Activated naive CD8-positive, alpha-beta T cell treated with anti-CD3 and anti-CD28 coated beads, Interleukin-2, amount 50 U/mL, for 24 hours (primary cell): ENCODE measurements at regions not wholly inside any gene's neighbourhood (a gene's known extent, or its start where the extent isn't known, plus 50 kb on each side); places are given as distances from the start of the nearest gene placed in this dataset.

ENCODE experiments used
- ATAC-seq: fragments of 150-1000 bp; cut with Tn5 transposase; one replicate; pipeline ENCODE4 v1.10.0; 2021
- DNase-seq: peaks from one replicate; pipeline ENCODE4 v3.0.0; 2021
- H3K27ac Mint-ChIP-seq: one replicate; pipeline ENCODE4 v1.8.0; 2021; ENCODE audit warnings: mild to moderate bottlenecking, mixed read lengths
- H3K27me3 Mint-ChIP-seq: one replicate; pipeline ENCODE4 v1.8.0; 2021; ENCODE audit warnings: mixed read lengths
- H3K36me3 Mint-ChIP-seq: one replicate; pipeline ENCODE4 v1.8.0; 2021; ENCODE audit warnings: low read depth, mixed read lengths
- H3K4me1 Mint-ChIP-seq: one replicate; pipeline ENCODE4 v1.8.0; 2021; ENCODE audit warnings: mixed read lengths
- H3K4me3 Mint-ChIP-seq: one replicate; pipeline ENCODE4 v1.8.0; 2021; ENCODE audit warnings: mild to moderate bottlenecking, moderate library complexity, mixed read lengths
- H3K9me3 Mint-ChIP-seq: one replicate; pipeline ENCODE4 v1.8.0; 2021; ENCODE audit warnings: mixed read lengths

DNA sequence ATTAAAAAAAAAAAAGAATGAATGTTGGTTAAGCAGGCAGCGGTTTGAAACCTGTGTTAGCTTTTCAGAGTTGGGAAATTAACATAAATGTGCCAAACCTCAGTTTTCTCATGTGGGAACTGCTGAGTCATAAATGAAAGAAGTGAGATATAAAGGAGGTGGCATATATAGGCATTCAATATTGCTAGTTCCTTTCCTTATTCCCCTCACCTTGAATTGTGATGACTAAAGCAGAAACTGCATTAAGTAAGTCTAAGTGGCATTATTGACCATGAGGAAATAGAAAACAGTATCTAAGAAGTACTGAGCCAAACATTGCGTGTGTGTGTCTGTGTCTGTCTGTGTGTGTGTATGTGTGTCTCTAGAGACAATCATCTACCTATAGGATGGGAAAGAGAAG is 691.2 kb downstream of the TLR4 start:
- Mint-ChIP-seq H3K4me1 (no peaks in the 10 kb centered on the region), H3K4me3 (no peak overlapping the region), H3K27ac (no peak overlapping the region), H3K36me3 (no peaks in the 10 kb centered on the region), H3K9me3 (peaks cover 7% of the 10 kb centered on the region), H3K27me3 (peaks cover 2% of the 10 kb centered on the region)
- ATAC-seq: no peak
- no peak for DNase-seq

DNA sequence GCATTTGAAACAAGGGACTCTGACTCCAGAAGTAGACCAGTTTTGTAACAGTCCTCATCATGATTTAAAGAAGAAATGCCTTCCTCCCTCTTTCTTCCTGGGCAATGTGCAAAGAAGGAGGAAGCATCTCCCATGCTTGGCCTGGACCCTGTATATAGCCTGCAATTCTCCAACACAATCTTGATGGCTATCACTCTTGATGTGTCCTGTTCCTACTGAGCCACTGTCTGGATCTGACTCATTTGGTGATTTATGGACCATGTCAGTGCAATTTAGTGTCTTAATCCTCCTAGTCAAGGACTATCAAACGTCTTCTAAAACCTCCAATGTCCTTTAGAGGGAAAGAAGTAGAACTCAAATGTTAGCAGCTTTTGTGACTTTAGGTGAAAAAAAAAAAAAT is 697.3 kb downstream of the TLR4 start:
- no peaks in the 10 kb centered on the region for H3K36me3 Mint-ChIP-seq
- no peaks in the 10 kb centered on the region for H3K27me3 Mint-ChIP-seq
- no peak overlapping the region for H3K4me3 Mint-ChIP-seq
- DNase-seq (no peak), ATAC-seq (no peak)
- peaks cover 6% of the 10 kb centered on the region for H3K9me3 Mint-ChIP-seq
- no peak overlapping the region for H3K27ac Mint-ChIP-seq
- no peaks in the 10 kb centered on the region for H3K4me1 Mint-ChIP-seq

DNA sequence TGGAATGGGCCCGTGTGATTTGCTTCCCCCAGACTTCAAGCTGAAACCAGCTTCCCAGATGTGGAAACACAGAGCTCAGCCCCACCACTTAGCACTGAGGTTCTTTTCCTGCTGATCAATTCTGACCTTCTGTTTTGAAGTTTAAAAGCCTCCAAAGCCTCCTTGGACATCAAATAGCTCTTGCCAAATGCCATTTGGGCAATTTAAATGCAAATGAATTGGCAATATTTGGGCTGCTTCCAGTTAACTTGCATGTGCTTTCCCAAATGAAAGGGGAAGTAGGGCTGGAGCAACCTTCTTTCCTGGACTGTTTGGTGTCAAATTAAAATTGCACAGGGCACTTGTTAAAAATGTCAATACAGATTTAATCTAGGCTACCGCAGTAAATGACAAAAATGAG is 710.5 kb downstream of the TLR4 start:
- no peak overlapping the region for H3K4me3 Mint-ChIP-seq
- ATAC-seq (no peak), DNase-seq (no peak)
- H3K9me3 Mint-ChIP-seq: no peaks in the 10 kb centered on the region
- no peaks in the 10 kb centered on the region for H3K4me1 Mint-ChIP-seq
- H3K36me3 Mint-ChIP-seq: no peaks in the 10 kb centered on the region
- H3K27ac Mint-ChIP-seq: no peak overlapping the region
- no peaks in the 10 kb centered on the region for H3K27me3 Mint-ChIP-seq

DNA sequence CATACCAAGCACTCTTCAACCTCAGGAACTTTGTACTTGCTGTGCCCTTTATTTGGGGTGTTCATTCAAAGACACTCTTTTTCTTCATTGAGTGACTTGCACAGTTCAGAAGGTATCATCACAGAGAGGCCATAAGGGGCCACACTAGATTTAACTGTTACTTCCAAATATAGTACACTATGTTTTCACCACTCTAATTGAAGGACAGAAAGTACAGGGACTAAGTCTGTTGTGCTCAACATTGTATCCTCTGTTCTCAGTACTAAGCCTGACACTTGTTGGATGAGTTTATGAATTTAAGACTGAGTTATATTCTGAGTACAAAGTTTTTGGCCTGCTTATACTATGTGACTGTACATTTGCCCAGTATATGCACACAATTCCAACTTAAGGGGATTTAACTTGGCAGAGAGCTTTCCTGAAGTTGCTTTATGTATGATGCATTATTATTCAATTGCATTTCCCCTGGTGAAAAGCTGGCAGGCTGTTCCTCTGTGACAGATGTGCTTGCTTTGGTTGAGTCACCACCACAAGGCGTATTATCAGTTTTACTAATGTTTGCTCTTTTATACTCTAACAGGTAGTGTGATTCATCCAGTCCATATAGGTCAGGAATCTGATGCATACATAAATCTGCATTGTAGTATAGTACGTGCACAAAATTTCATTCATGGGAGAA is 714.8 kb downstream of the TLR4 start:
- Mint-ChIP-seq H3K27me3 (no peaks in the 10 kb centered on the region), H3K4me1 (no peaks in the 10 kb centered on the region), H3K27ac (no peak overlapping the region), H3K4me3 (no peak overlapping the region), H3K36me3 (no peaks in the 10 kb centered on the region), H3K9me3 (no peaks in the 10 kb centered on the region)
- DNase-seq (no peak), ATAC-seq (no peak)

DNA sequence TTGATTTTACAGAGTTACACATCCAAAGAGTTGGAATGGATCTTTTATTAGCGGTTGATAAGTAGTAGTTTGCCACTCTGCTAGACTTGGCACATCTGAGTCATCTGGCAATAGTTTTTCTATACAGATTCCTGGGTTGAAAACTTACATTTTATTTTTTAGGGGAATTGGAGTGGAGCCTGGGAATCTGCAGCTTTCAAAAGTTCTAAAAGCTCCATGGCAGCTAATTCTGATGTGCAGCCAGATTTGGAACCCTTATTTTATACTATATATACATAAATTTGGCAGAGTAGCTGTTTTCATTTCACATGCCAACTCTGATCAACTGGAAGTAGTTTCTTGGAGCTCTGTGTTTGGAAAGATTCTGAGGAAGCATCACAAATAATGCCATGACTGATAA is 715.5 kb downstream of the TLR4 start:
- H3K36me3 Mint-ChIP-seq: no peaks in the 10 kb centered on the region
- no peaks in the 10 kb centered on the region for H3K4me1 Mint-ChIP-seq
- no peaks in the 10 kb centered on the region for H3K9me3 Mint-ChIP-seq
- no peak overlapping the region for H3K4me3 Mint-ChIP-seq
- DNase-seq (no peak), ATAC-seq (no peak)
- no peaks in the 10 kb centered on the region for H3K27me3 Mint-ChIP-seq
- no peak overlapping the region for H3K27ac Mint-ChIP-seq

DNA sequence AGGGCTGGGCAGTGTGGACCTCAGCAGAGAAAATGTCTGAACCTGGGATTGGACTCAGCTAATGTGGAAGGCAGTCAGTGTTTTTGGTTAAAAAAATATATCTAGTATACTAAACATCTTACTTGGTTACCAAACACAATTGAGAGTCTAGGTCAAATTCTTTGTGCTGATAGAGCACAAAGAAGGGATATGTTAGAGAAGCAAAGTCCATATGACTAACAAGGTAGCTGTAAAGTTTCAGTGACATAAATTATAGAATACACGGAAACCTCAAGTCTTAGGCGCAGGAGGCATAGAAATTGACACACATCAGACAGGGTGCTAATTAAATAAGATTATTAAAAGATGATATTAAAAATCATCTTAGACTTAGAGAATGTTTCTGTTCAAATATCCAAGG is 718.3 kb downstream of the TLR4 start:
- DNase-seq (no peak), ATAC-seq (no peak)
- Mint-ChIP-seq H3K27me3 (no peaks in the 10 kb centered on the region), H3K4me1 (no peaks in the 10 kb centered on the region), H3K9me3 (no peaks in the 10 kb centered on the region), H3K4me3 (no peak overlapping the region), H3K36me3 (no peaks in the 10 kb centered on the region), H3K27ac (no peak overlapping the region)

DNA sequence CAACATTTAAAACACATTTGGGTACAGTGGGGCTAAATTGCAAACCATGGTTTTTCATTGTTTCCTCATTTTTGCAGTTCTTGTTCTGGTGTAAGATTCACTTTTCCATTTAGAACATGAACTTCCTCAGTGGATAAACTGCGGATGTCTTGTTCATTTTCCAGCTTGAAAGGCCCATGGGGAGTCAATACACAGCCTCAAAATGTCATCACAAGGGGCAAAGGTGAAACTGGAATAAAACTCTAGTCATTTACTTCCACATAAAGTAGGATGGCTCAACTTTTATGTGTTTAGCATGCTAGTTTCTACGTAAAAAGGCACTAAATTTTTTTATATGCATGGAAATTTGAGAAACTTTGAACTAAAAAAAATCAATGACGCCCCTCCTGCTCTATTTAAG is 718.8 kb downstream of the TLR4 start:
- no peaks in the 10 kb centered on the region for H3K36me3 Mint-ChIP-seq
- DNase-seq (no peak), ATAC-seq (no peak)
- H3K27ac Mint-ChIP-seq: no peak overlapping the region
- H3K27me3 Mint-ChIP-seq: no peaks in the 10 kb centered on the region
- H3K9me3 Mint-ChIP-seq: no peaks in the 10 kb centered on the region
- no peak overlapping the region for H3K4me3 Mint-ChIP-seq
- no peaks in the 10 kb centered on the region for H3K4me1 Mint-ChIP-seq

DNA sequence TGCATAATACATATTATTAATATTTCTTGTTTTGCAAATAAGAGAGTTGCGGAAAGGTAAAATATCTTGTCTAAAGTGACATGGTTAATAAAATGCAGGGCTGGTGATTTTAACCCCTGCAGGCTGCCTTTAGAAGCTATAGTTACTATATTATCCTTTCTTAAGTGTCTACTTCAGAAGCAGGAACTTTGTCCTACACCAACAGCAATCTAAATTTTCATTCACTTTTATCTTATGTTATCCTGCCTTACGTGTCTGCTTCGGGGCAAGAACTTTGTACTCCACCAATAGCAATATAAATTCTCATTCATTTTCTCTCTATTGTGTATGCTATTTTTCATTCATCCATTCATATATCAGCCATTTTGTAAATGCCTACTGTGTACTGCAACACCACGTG is 719.5 kb downstream of the TLR4 start:
- DNase-seq: no peak
- Mint-ChIP-seq H3K4me1 (no peaks in the 10 kb centered on the region), H3K36me3 (no peaks in the 10 kb centered on the region), H3K27ac (no peak overlapping the region), H3K27me3 (no peaks in the 10 kb centered on the region), H3K4me3 (no peak overlapping the region), H3K9me3 (no peaks in the 10 kb centered on the region)
- no peak for ATAC-seq

DNA sequence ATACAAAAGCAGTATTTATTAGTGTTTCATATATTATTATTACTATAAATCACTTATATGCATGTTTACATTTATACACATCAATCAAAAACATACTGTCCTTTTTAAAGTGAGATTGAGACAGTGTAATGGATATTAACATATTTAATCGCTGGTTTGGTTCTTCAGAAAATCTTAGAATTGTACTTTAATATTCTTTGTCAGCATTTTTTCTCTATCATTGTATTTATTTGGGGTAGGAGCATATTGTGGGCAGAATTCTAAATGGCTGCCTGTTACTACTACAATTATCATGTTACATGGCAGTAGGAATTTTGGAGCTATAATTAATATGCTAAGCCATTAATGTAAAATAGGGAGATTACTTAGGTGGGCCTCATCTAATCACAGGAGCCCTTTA is 722.6 kb downstream of the TLR4 start:
- Mint-ChIP-seq H3K4me3 (no peak overlapping the region), H3K36me3 (no peaks in the 10 kb centered on the region), H3K27ac (no peak overlapping the region), H3K4me1 (no peaks in the 10 kb centered on the region), H3K27me3 (no peaks in the 10 kb centered on the region), H3K9me3 (peaks cover 5% of the 10 kb centered on the region)
- no peak for ATAC-seq
- no peak for DNase-seq

DNA sequence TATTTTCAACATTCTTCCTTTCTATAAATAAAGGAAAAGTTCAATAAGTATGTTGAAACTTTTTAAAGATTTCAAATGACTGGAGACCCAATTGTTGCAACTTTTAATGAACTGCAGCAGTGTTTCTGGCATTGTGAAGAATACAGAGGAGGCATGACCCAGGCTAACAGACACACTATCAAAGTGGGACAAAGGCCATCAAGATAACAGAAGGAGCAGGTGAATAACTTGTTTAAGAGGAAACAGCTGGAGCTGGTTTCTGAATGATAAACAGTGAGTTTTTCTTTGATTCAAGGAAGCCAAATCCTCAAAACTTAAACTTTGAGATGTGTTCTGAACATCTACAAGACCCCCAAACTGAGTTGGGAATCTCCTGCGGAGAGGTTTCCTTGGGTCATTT is 734.6 kb downstream of the TLR4 start:
- Mint-ChIP-seq H3K27ac (no peak overlapping the region), H3K36me3 (no peaks in the 10 kb centered on the region), H3K4me3 (no peak overlapping the region), H3K27me3 (no peaks in the 10 kb centered on the region), H3K9me3 (no peaks in the 10 kb centered on the region), H3K4me1 (no peaks in the 10 kb centered on the region)
- ATAC-seq (no peak), DNase-seq (no peak)

DNA sequence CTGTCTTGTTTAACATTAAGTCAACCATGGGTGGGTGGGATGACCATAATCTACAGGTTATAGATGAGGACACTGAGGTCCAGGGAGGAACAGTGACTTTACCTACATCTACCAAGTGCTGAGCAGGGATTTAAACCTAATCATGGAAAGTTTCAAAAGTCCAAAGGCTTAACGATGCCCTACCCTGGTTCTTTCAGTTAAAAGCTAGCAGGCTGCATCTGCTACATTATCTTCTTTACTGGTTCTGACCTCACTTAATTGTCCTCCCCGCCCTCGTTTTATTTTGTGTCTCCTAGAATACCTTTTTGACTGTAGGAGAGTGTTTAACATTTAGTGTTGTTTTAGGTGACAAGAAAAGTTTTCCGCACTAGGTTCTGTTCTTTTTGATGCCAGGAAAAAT is 735.2 kb downstream of the TLR4 start:
- no peaks in the 10 kb centered on the region for H3K27me3 Mint-ChIP-seq
- no peaks in the 10 kb centered on the region for H3K9me3 Mint-ChIP-seq
- ATAC-seq: no peak
- no peak for DNase-seq
- H3K4me3 Mint-ChIP-seq: no peak overlapping the region
- H3K36me3 Mint-ChIP-seq: no peaks in the 10 kb centered on the region
- no peak overlapping the region for H3K27ac Mint-ChIP-seq
- no peaks in the 10 kb centered on the region for H3K4me1 Mint-ChIP-seq

DNA sequence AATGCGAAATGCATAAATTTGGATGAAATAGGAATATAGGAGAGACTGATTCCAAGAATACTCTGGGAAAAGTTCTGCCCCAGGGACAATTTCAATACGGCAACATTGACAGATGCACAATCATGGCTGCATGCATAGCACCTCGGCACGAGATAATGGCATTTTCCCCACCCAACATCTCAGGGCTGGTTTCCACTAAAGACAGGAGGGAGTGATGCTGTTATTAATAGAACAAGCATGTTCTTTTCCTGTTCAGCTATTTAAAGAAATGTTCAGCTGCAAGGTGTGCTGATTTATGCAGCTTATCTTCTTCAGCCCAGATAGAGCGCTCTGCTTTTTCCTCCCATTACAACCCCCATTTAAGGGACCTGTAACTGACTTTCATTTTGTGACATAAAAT is 740.2 kb downstream of the TLR4 start:
- Mint-ChIP-seq H3K4me1 (no peaks in the 10 kb centered on the region), H3K27ac (no peak overlapping the region), H3K9me3 (no peaks in the 10 kb centered on the region), H3K36me3 (no peaks in the 10 kb centered on the region), H3K4me3 (no peak overlapping the region), H3K27me3 (no peaks in the 10 kb centered on the region)
- DNase-seq: no peak
- no peak for ATAC-seq

DNA sequence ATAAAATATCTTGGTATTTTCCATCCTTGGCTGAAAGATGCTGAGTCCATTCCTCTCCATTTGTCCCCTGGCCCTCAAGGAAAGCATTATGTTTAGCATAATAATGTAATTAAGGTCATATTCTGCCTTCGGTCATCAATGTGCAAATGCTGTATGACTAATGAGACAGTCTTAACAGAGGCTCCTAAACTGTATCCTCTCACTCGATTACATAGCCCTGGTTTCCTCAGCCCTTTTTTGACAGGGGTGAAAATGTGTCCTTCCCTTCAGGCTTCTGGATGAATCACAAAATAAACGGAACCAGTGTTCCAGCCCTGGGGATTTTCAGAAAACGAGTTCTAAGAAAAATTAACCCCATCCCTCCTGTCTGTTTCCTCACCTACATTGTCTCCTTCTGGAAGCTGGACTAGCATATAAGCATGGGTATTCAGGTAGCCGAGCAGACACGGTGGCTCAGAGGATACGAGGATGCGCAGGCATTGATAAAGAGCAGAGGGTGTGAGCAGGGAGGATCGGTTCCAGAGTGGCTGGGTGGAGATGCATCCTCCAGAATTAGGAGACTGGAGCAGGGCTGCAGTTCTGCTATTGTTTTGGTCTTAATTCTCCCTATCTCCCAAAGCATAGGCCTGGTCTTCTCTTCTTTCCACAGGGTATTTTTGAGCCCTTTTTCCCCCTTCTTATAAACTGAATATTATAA is 742.9 kb downstream of the TLR4 start:
- Mint-ChIP-seq H3K27me3 (no peaks in the 10 kb centered on the region), H3K9me3 (no peaks in the 10 kb centered on the region), H3K4me3 (no peak overlapping the region), H3K4me1 (no peaks in the 10 kb centered on the region), H3K36me3 (no peaks in the 10 kb centered on the region), H3K27ac (no peak overlapping the region)
- no peak for ATAC-seq
- no peak for DNase-seq

DNA sequence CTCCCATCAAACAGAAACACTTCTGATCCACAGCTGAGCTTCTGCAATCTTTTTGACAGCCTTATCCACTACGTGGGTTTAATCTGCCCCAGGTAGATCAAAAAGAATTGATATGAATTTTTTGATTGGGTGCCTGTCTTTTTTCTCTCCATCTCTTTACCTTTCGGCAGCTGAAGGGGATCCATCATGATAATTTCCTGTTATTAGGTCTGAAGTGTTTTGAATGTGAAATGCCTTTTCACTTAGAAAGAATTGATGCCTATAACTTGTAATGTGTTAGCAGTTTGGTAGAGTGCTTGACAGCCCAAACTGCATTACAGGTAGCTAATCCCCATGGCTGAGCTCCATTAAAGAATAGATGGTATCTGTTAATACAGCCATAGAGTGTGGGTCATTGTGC is 745.4 kb downstream of the TLR4 start:
- DNase-seq (no peak), ATAC-seq (no peak)
- H3K27ac Mint-ChIP-seq: no peak overlapping the region
- no peaks in the 10 kb centered on the region for H3K4me1 Mint-ChIP-seq
- no peak overlapping the region for H3K4me3 Mint-ChIP-seq
- no peaks in the 10 kb centered on the region for H3K27me3 Mint-ChIP-seq
- no peaks in the 10 kb centered on the region for H3K9me3 Mint-ChIP-seq
- no peaks in the 10 kb centered on the region for H3K36me3 Mint-ChIP-seq

DNA sequence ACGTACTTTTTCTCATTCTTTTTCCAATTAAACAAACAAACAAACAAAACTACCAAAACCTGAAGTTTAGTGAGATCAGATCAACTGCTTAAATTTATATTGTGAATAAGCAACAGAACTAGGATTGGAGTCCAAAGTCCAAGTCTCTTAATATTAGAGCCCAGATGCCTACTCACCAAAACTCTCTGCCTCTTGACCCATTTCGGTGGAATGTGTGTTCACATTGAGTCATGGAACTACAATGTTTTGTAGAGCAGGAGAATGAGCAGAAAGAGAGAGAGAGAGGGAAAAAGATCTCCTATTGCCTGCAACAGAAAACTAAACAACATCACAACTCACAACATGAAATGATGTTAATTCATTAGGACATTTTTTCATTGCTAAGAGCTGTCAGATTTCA is 751.1 kb downstream of the TLR4 start:
- Mint-ChIP-seq H3K9me3 (peaks cover 15% of the 10 kb centered on the region), H3K36me3 (no peaks in the 10 kb centered on the region), H3K27me3 (no peaks in the 10 kb centered on the region), H3K4me3 (no peak overlapping the region), H3K27ac (no peak overlapping the region), H3K4me1 (no peaks in the 10 kb centered on the region)
- DNase-seq: no peak
- ATAC-seq: no peak

DNA sequence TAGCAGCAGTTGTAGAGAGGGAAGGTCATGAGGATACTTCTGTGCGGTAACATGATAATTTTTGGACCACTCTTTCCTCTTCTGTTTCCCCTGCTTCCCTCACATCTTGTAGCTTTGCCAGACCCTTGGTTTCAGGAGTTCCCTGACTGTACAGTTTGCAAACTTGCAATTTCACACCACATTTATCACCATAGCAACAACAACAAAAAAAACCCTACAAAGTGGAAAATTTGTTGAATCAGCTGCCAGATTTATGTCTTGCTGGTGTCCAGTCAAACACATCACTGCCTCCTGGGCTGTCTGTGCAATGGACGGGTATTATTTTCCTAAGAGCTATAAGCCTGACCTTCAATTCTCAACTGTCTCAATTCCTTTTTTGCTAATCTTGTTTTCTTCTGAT is 751.6 kb downstream of the TLR4 start:
- no peaks in the 10 kb centered on the region for H3K27me3 Mint-ChIP-seq
- H3K4me1 Mint-ChIP-seq: no peaks in the 10 kb centered on the region
- DNase-seq (no peak), ATAC-seq (no peak)
- H3K36me3 Mint-ChIP-seq: no peaks in the 10 kb centered on the region
- H3K27ac Mint-ChIP-seq: no peak overlapping the region
- no peak overlapping the region for H3K4me3 Mint-ChIP-seq
- H3K9me3 Mint-ChIP-seq: peaks cover 15% of the 10 kb centered on the region
